CD1c-positive myeloid dendritic cell (primary cell): ENCODE measurements at regions not wholly inside any gene's neighbourhood (a gene's known extent, or its start where the extent isn't known, plus 50 kb on each side); places are given as distances from the start of the nearest gene placed in this dataset.
A peak's percentile ranks its signal among the peaks of the same experiment; 100 is the strongest.
"Not testable (repeated sequence)": the region's sequence is repeated elsewhere in the genome, so short reads cannot be mapped to it uniquely, and the experiment has no call there.

Source experiments
- DNase-seq: peaks from one replicate; pipeline ENCODE4 v3.0.0-alpha.2; 2016; ENCODE audit errors: extremely low spot score

- no peak for DNase-seq
Observed at GRCh38 chr2:122322815-122323214, 567.4 kb downstream of the TSN start.

- DNase-seq = peak; percentile 23
Observed at GRCh38 chr2:122323927-122324326, 568.5 kb downstream of the TSN start.

- no peak for DNase-seq
Observed at GRCh38 chr2:122326471-122326870, 571.0 kb downstream of the TSN start.

GRCh38 chr2:122328816-122329215 lies 573.4 kb downstream of the TSN start:
- no peak for DNase-seq

- DNase-seq = no peak
Observed at GRCh38 chr2:122329278-122329677, 573.8 kb downstream of the TSN start.

GRCh38 chr2:122333932-122334331 lies 578.5 kb downstream of the TSN start:
- no peak for DNase-seq

GRCh38 chr2:122338000-122338399 lies 582.5 kb downstream of the TSN start:
- no peak for DNase-seq

- peak; percentile 7 for DNase-seq
Observed at GRCh38 chr2:122340246-122340645, 584.8 kb downstream of the TSN start.

- no peak for DNase-seq
Observed at GRCh38 chr2:122341007-122341406, 585.6 kb downstream of the TSN start.

- not testable (repeated sequence) for DNase-seq
Observed at GRCh38 chr2:122352151-122352550, 596.7 kb downstream of the TSN start.

- DNase-seq = no peak
Observed at GRCh38 chr2:122357998-122358397, 602.5 kb downstream of the TSN start.

GRCh38 chr2:122358729-122359128 lies 603.3 kb downstream of the TSN start:
- DNase-seq = no peak

- no peak for DNase-seq
Observed at GRCh38 chr2:122363885-122364284, 608.4 kb downstream of the TSN start.

GRCh38 chr2:122366427-122366826 lies 611.0 kb downstream of the TSN start:
- no peak for DNase-seq

- DNase-seq = no peak
Observed at GRCh38 chr2:122366969-122367645, 611.7 kb downstream of the TSN start.

GRCh38 chr2:122367646-122368010 lies 612.2 kb downstream of the TSN start:
- no peak for DNase-seq

- DNase-seq = no peak
Observed at GRCh38 chr2:122368576-122369243, 613.3 kb downstream of the TSN start.

GRCh38 chr2:122378521-122378920 lies 623.1 kb downstream of the TSN start:
- DNase-seq = no peak

- no peak for DNase-seq
Observed at GRCh38 chr2:122384768-122385333, 629.4 kb downstream of the TSN start.

- no peak for DNase-seq
Observed at GRCh38 chr2:122388208-122388607, 632.8 kb downstream of the TSN start.

- DNase-seq = no peak
Observed at GRCh38 chr2:122389694-122390093, 634.2 kb downstream of the TSN start.

GRCh38 chr2:122390406-122390805 lies 635.0 kb downstream of the TSN start:
- DNase-seq = no peak

GRCh38 chr2:122391726-122392125 lies 636.3 kb downstream of the TSN start:
- DNase-seq = no peak
